ENCODE measurements at regions not wholly inside any gene's neighbourhood (a gene's known extent, or its start where the extent isn't known, plus 50 kb on each side); places are given as distances from the start of the nearest gene placed in this dataset.

DNA sequence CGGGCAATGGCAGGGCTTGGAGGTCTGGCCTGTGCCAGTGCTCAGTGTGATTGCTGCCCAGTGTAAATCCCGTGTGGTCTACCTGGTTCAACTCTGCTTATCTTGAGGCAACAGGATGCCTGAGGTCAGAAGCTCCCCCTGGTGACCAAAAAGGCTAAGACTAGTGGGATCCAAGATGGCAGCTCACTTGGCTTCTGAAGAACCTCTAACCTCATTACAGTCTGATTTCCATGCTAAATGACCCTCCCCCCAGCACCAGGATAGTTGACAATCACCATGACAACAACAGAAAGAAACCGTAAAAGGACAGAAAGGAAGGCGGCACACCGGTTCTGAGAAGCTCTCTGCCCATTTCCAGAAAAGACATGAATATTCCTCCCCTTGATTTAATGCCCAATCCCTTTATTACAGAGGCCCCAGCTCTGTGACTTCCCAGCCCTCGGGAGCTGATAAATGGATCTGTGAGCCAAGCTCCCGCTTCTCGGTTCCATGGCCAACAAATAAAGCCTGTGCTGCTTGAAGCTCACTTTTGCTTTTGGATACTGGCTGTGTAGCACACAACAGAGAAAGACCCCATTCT is 398.4 kb downstream of the CTTN start:
- DNase-seq (ENCODE audit: low spot score): no peak

DNA sequence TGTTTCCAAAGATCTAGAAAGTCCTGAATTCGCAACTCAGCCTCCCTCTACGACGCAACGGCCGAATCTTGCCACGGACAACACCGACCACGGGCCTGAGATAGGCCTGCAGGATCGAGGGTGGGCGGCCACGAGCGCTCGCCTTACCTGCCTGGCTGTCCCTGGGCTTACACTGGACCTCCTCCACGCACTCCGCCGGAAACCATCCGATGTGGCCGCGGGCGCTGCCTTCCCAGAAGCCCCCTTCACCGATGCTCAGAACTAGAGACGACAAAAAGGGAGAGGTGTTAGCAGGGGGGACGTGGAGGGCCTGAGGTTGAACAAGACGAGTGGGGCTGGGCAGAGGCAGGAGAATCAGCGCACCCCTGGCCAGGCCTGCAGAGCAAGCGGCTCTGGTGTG is 400.0 kb downstream of the CTTN start:
- no peak for DNase-seq (ENCODE audit: low spot score)

DNA sequence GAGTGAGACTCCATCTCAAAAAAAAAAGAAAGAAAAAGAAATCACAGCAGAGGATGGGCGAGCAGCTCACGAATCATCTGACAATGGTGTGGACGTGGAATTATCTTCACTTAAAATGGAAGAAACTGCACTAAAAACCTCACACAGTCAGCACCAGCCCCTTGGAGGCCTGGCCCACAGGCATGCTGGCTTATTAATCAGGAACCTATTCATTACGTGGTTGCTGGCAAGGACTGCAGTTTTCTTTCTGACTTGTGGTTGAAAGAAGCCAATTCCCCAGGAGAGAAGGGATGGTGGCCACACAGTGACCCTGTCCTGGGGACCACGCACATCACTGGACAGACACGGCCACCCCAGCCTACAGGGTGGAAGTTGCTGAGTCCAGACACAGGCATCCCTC is 401.1 kb downstream of the CTTN start:
- DNase-seq (ENCODE audit: low spot score): no peak

DNA sequence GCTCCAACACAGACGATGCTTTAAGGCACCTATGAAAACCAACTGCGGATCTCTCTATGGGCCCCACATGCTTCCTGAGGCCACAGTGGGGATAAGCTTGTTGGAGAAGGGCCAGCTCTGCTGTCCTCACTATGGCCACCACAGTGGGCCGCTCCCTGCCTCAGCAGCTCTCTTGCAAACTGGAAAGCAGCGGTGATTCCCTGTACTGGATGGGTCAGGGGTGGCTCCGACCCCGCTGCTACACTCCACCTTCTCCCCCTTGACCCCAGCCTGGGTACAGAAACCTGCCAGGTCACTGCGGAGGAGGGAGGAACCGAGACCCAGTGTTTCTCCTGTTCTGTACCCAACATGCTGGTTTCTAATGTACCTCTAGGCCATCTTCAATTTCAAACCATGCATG is 403.9 kb downstream of the CTTN start:
- DNase-seq (ENCODE audit: low spot score): no peak

DNA sequence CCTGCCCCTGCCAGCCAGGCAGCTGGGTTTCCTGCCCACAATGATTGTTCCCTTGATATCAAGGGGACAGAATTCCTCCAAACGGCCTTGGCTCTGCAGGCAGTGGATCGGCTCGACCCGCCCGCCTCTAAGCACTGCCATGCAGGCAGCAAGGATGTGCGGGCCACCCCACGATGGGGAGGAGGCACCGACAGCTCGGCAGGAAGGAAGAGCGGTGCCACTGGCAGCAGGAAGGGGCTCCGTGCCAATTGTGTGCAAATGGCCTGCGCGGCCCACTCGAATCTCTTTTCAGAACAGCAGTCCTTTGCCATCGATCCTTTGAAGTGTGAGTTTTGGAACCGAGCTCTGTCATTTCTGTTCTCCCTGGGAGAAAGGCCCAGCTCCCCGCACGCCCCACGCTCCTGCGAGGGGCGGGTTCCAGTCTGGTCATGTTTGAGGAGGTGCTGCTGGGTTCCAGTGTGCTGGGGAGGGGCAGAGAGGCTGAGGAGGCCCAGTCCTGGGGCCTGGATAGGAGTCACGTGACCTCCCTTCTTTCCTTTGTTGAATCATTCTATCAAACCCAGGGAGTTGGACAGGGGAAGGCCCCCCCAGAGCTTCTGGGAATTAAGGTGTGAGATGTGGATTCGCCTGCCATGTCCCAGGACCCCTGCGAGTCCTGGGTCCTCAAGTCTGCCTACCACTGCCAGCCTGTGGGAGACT is 406.0 kb downstream of the CTTN start:
- DNase-seq (ENCODE audit: low spot score): no peak

DNA sequence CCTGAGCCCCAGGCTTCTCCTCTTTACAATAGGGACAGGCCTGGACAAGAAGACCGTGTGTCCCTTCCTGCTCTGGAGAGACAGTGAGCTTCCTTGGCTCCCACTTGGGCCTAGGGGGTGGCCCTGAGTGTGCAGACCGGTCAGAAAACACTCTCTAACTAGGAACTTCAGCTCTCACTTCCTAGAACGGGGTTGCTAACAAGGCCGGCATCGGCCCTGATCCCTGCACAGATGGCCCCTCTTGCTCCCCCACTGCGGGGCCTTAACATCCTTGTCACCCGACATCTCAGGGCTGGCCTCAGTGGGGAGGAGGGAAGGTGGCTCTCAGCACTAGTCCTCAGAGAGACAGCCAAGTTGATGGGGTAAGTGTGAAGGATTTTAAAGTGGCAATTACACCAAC is 406.9 kb downstream of the CTTN start:
- no peak for DNase-seq (ENCODE audit: low spot score)

DNA sequence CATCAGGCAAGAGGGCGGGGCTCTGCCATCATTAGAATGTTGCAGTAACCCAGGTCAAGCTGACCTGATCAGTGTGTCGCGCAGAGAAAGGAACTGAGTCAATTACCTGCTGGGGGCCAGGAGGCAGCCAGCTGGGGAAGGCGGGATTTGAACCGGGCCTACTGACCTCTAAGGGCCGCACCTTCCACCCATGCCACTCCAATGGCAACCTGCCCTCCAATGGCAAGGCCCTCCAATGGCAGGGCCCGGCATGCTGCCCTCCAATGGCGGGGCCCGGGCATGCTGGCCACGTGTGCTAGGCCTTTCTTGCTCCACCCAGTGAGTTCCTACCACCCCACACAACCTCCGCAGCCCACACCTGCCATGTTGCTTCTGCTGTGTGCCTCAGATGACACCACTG is 407.6 kb downstream of the CTTN start:
- no peak for DNase-seq (ENCODE audit: low spot score)

DNA sequence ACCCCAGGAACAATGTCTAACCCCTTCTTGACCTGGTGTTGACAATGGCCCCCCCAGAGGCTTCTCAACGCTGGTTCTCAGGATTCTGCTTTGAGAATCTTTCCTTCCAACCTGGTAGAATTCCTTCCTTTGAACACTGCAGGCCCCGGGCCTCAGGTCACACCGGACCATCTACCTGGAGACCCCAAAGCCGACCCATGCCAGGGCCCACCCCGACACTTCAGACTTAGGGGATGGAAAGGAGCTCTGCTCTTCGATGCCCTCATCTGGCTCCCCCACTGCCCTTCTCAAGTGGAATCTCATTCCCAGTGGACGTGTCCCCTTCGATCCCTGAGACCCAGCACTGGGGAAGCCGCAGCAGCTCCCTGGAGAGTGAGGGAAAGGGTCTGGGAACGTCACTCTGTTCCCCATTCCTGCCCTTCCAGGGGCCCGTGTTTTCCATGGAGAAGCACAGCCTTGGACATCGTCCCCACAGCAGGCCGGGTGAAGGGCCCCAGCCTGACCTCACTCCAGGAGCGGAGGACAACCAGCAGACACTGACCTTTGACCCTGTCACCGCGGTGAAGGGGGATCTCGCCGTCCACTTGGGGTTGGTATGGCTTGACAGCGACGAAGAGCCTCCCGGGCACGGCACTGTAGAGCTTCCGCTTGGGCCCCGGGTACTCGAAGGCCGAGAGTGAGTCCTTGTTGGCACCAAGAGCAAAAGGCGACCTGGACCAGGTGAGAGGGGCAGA is 408.3 kb downstream of the CTTN start:
- no peak for DNase-seq (ENCODE audit: low spot score)

DNA sequence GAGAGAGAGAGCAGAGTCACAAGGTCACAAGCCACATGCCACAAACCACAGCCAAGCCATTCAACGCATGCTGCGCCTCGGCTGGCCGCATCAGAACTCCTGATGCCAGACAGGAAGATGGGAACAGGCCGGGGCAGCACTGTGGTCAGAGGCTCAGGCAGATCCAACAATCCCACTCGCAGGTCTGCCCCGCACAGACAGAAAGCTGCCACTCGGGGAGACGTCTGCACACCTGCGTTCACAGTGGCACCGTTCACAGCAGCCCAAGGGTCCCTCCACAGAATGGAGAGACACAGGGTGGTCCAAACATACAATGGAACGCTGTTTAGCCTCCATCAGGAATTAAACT is 408.8 kb downstream of the CTTN start:
- DNase-seq (ENCODE audit: low spot score): no peak

DNA sequence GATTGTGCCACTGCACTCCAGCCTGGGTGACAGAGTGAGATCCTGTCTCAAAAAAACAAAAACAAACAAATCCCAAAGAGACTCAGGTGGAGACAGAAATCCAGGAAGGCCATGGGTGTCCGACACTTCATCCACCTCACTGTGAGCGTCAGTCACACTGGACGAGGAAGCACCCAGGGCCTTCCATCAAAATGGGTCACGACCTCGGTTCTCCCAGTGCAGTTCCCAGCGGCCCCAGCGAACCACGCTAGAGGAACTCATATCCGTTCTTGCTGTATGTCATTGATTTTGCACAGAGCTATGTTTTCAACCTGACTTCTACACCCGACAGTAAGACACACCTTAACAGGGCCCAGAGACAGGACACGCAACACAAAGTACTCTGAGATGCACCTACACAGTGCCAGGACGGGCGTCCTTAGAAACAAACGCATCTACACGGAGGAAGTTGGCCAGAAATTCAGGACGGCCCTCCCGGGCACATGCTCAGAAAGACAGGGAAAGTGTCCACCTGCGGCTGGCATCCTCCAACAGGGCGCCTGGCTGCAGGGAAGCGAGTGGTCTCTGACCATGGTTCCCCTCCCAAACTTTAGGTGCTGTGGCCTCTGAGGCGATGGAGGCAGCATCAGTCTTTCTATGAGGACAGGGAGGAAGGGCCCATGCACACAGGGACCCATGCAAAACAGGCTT is 410.5 kb downstream of the CTTN start:
- no peak for DNase-seq (ENCODE audit: low spot score)

DNA sequence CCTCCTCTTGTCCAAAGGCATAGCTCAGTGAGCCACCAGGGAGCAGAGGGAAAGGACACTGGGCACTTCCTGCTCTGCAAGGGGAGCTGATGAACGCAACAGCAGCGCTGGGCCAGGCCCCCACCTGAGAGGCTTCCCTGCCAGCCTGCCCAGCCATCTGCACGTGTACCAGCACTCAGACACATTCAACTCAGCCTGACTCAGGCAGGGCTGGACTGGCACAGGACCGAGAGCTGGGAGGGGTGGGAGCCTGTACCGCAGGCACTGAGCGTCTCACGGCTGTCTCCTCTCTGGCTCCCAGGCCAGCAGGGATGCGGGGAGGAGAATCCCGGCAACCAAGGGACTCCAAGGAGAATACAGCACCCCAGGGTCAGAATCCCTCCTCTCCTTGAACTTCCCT is 411.8 kb downstream of the CTTN start:
- no peak for DNase-seq (ENCODE audit: low spot score)

DNA sequence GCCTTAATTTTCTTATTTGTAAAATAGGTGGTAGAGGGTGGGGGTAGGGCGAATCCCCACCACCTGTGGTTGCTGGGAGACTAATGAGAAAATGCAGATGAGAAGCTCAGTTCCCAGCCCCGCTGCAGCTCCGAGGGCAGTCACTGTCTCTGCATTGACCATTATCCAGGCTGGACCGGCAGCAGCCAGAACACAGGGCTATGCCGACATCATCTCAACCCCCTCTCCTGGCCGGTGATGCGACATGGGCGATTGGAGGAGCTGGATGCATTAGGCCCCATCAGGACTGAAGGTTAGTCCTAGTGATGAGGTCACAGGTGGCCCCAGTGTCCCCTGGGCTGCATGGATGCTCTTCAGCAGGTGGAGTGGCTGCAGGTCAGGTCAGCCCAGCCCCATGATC is 412.4 kb downstream of the CTTN start:
- DNase-seq (ENCODE audit: low spot score): no peak

DNA sequence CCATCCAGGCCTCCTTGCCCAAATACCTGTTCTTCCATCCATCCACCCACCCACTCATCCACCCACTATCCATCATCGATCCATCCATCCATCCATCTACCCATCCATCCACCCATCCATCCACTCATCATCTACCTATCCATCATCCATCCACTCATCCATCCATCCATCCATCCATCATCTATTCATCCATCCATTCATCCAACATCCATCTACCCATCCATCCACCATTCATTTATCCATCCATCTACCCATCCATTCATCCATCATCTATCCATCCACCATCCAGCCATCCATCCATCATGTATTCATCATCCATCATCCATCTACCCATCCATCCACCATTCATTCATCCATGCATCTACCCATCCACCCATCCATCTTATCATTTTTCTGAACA is 413.2 kb downstream of the CTTN start:
- DNase-seq (ENCODE audit: low spot score): no peak

DNA sequence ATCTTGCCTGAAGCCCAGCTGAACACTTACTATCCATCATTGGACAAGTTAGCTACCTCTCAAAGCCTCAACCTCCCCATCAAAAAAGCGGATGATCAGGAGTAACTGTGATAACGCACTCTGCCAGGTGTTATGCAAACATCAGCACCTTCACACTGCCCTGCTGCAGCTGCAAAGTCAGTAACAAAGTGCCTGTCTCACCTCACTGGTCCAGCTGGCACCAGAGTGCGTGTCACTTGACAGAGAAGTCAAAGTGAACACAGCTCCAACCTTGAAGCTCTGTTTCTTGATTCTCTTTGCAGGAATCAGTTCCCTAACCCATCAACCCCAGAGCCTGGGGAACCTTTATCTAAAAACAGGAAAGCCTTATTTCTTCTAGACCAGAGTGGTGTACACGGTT is 413.6 kb downstream of the CTTN start:
- no peak for DNase-seq (ENCODE audit: low spot score)

DNA sequence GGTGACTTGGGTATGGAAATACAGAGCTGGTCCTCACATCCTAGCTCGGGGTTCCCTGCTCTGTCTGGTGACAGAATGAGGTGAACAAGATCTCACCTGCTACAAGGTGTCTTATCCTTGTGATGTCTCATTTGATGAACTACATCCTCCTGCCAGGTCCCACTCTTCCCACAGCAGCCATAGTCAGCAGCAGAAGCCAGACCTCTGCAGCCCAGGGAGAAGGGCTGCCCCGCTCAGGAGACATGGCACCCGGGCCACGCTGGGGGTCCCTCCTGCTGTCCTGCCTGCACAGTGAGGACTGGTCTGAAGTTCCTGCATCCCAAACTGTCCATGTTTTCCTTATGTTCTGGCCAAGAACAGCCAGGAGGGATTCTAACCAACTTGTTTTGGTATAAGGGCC is 414.1 kb downstream of the CTTN start:
- DNase-seq (ENCODE audit: low spot score): no peak

DNA sequence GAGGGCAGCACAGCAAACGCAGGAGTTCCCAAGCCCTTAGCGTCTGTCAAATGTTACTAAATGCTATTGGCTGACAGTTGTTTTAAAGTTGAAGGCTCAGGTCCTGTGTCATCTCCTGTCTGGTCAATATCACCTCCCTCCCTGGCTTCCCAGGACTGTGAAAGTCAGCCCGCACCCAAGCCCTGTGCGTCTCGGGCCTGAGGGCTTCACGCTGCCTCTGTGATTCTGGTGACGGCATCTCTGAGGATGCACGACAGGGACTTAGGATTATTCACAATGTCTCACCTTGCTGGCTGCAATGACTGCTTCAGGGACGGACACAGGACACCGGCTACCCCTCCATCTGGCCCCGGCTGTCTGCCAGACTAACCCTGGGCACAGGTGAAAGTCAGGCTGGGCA is 415.3 kb downstream of the CTTN start:
- DNase-seq (ENCODE audit: low spot score): no peak

DNA sequence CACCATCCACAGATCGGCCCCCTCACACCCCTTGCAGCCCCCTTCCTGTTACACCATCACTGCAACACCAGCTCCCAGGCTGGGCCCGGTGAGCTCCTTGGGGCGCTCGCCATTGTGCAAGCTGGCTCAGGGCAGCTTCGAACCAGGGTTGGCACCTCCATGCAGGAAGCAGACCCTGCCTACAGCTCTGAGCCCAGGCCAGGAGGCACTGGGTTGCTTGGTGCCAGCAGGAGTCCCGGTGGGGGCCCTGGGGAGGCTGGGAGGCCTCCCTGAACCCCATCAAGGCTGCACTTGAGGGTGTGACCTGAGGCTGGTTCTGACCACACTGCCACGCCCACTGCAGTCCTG is 417.1 kb downstream of the CTTN start:
- no peak for DNase-seq (ENCODE audit: low spot score)

DNA sequence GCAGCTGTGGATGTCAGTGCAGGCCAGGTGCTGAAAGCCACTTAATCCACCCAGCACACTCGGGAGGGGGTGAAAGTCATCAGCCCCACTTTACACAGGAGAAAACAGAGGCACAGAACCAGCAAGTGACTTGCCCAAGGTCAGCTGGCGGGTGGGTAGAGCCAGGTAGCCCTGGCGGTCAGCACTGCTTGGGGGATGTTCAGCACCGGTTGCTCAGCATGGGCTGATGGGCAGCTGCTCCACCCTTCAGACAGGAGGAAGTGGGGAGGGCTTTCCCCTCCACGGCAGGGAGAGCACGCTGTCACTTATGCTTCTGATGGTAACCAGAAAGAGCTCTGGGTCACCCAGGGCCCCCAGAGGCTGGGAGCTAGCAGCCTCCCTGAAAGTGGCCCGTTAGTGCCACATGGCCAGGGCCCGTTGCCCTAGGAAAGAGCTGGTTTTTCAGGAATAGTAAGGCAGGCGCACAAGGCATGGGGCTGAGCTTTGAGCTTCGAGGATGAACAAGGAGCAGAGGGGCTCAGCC is 417.9 kb downstream of the CTTN start:
- DNase-seq (ENCODE audit: low spot score): no peak

DNA sequence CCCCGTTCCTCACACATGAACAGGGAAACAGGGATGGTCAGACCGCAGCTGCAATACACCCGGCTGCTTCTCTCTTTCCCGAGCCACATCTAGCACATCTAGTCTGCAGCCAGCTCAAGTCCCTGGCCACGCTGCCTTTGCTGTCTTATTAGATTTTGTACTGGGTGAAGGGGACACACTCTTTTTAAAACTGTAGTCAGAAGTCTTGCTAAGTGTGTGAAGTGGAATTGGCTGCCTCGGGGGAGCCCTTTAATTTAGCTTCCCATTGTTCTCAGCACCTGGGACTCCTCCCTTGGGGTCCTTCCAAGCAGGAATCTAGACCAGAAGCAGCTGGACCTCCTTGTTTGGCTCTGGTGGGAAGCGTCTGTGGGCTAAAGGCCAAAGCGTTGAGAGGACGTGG is 420.0 kb downstream of the CTTN start:
- DNase-seq (ENCODE audit: low spot score): no peak

DNA sequence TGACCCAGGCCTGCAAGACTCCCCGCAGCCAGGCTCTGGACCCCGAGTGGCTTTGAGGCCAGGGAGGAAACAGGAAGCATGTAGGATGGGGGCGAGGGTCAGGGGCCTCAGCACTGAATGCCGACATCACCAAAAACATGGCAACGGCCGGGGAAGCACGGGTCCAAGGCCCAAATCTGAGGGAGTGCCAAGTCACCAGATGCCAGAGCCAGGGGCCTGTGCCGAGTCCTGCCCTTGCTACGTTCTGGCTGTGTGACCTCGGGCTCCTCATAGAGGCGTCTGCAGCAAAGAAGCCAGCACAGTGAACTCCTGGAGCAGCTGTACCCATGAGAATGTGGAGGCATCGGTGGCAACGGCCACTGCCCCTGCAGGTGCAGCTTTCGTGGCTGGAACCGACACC is 420.7 kb downstream of the CTTN start:
- DNase-seq (ENCODE audit: low spot score): no peak

DNA sequence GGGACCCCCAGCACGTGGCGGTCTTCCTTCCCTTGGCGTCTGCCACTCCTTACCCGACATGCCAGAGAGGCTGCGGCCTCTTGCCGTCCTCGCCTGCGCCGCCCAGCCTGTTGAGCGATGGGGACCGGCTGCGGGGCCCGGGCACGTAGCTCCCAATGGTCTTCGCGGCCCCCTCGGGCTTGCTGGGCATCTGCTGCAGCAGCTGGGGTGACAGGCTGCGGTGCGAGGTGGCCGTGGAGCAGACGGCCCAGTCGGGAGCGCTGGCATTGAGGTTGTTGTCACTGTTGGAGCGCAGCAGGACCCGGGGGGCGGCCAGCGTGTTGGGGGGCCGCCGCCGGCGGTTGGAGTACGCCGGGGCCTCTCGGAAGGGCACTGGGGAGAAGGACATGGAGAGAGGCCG is 422.0 kb downstream of the CTTN start:
- DNase-seq (ENCODE audit: low spot score): no peak

DNA sequence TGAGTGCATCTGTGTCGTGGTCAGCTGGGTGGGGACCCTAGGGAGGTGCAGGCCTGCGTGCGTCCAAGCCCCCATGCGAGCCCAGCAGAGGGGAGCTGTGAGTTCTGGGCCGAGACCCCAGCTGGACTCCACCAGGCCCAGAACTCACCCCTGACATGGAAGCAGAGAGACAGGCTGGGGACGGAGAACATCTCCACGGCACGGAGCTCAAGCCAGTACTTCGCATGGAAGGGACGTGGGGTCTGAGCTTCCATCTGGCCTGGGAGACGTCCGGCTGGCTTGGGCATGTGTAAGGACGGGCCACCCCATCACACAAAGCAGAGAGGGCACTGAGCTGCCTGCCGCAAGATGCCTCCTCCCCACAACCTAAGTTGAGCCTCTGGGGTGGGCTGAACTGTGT is 422.4 kb downstream of the CTTN start:
- DNase-seq (ENCODE audit: low spot score): no peak

DNA sequence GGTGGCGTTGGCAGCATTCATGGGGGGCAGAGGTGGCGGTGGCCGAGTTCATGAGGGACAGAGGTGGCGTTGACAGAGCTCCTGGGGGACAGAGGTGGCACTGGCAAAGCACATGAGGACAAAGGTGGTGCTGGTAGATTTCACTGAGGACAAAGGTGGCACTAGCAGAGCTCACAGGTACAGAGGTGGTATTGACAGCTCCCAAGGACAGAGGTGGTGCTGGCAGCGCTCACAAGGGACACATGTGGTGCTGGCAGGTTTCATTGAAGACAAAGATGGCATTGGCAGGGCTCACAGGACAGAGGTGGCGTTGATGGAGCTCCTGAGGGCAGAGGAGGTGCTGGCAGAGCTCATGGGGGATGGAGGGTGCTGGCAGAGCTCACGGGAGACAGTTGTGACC is 425.4 kb downstream of the CTTN start:
- DNase-seq (ENCODE audit: low spot score): no peak
